ENCODE measurements at regions not wholly inside any gene's neighbourhood (a gene's known extent, or its start where the extent isn't known, plus 50 kb on each side); places are given as distances from the start of the nearest gene placed in this dataset.

- Histone ChIP-seq H3K9me3 (no peaks in the 10 kb centered on the region), H3K27ac (no peak overlapping the region), H3K36me3 (replicated peaks in 1 of 2; ENCODE audit: insufficient read depth in 1 of 2, low read depth in 2 of 2) (no peaks in the 10 kb centered on the region), H3K27me3 (no peaks in the 10 kb centered on the region), H3K4me1 (no peaks in the 10 kb centered on the region), H3K4me3 (no peak overlapping the region)
- TF ChIP-seq, protein P1, sequence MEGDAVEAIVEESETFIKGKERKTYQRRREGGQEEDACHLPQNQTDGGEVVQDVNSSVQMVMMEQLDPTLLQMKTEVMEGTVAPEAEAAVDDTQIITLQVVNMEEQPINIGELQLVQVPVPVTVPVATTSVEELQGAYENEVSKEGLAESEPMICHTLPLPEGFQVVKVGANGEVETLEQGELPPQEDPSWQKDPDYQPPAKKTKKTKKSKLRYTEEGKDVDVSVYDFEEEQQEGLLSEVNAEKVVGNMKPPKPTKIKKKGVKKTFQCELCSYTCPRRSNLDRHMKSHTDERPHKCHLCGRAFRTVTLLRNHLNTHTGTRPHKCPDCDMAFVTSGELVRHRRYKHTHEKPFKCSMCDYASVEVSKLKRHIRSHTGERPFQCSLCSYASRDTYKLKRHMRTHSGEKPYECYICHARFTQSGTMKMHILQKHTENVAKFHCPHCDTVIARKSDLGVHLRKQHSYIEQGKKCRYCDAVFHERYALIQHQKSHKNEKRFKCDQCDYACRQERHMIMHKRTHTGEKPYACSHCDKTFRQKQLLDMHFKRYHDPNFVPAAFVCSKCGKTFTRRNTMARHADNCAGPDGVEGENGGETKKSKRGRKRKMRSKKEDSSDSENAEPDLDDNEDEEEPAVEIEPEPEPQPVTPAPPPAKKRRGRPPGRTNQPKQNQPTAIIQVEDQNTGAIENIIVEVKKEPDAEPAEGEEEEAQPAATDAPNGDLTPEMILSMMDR (IDR thresholded peaks at IDR 0.05), result no peak
- TF ChIP-seq POLR2A (IDR thresholded peaks at IDR 0.05), result no peak
- intact Hi-C loops (cut with DNase I), result no loop called here
- ATAC-seq (no peak), DNase-seq (no peak)
- WGBS, 2 donors, result 39 to 40% methylated on average over 2 of the region's 2 CpGs
Measured at GRCh38 chr9:80233906-80234305, 662.1 kb downstream of the TLE4 start.

DNA sequence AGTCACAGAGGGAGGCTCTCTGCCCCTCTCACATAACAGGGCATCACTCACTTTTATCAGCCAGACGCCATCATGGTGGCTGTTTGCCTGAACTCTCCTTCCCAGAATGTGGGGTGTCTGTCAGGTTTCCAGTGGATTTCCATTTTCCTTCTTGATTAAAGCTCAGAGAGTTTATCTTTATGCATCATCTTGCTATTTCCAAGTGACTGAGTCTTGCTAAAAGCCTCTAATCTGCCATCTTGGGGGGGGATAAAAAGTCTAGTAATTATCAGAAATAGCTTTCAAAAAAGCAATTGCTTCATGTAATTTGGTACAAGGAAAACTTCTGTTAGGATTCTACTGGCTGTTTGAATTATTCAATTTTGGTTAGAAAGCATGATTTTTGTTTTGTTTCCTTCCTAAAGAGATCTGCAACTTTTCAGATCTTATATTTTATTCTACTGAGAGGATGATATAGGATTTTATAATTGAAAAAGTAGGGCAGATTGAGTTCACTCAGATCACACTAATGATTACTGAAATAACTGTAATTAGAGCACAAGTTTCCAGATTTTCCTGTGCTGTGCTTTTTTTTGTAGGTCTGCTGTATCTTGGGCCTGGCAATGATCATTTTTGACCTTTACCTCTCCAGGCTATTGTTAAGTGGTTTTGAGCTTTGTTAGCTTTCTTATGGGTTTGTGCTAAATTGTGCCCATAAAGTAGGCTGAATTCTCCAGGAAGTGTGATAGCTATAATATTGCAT lies 661.5 kb downstream of the TLE4 start:
- WGBS, 2 donors, result 47 to 67% methylated on average over 1 of the region's 1 CpG
- ATAC-seq, result no peak
- Histone ChIP-seq H3K27me3 (no peaks in the 10 kb centered on the region), H3K36me3 (replicated peaks in 1 of 2; ENCODE audit: insufficient read depth in 1 of 2, low read depth in 2 of 2) (no peaks in the 10 kb centered on the region), H3K9me3 (no peaks in the 10 kb centered on the region), H3K4me3 (no peak overlapping the region), H3K4me1 (no peaks in the 10 kb centered on the region), H3K27ac (no peak overlapping the region)
- intact Hi-C loops (cut with DNase I), result no loop called here
- no peak for TF ChIP-seq POLR2A (IDR thresholded peaks at IDR 0.05)
- TF ChIP-seq, protein P1 (IDR thresholded peaks at IDR 0.05), result no peak
- no peak for DNase-seq

GRCh38 chr9:80231318-80232236 lies 659.8 kb downstream of the TLE4 start:
- DNase-seq (no peak), ATAC-seq (no peak)
- Histone ChIP-seq H3K9me3 (no peaks in the 10 kb centered on the region), H3K4me1 (no peaks in the 10 kb centered on the region), H3K27me3 (no peaks in the 10 kb centered on the region), H3K36me3 (replicated peaks in 1 of 2; ENCODE audit: insufficient read depth in 1 of 2, low read depth in 2 of 2) (no peaks in the 10 kb centered on the region), H3K27ac (no peak overlapping the region), H3K4me3 (no peak overlapping the region)
- TF ChIP-seq, protein P1 (IDR thresholded peaks at IDR 0.05), result no peak
- no peak for TF ChIP-seq POLR2A (IDR thresholded peaks at IDR 0.05)
- WGBS, 2 donors, result 67 to 89% methylated on average over 4 to 7 of the region's 7 CpGs
- intact Hi-C loops (cut with DNase I), result no loop called here

DNA sequence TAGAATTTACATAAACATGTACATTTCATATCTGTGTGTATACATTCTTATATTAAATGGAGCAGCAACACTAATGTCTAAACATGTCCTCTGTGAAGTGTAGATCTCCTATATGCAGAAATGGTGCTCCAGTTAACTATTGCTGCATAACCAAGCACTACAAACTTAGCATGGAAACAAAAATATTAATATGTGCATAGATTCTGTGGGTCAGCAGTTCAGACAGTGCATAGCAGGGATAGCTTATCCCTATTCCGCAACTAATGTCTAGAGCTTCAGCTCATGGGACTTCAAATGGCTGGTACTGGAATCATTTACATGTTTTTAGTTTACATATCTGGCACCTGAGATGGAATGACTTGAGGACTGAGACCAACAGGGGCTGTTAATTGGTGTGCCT lies 652.1 kb downstream of the TLE4 start:
- no peak overlapping the region for H3K27ac ChIP-seq
- H3K4me1 ChIP-seq, result no peaks in the 10 kb centered on the region
- H3K4me3 ChIP-seq, result no peak overlapping the region
- H3K36me3 ChIP-seq (replicated peaks in 1 of 2; ENCODE audit: insufficient read depth in 1 of 2, low read depth in 2 of 2), result no peaks in the 10 kb centered on the region
- intact Hi-C loops (cut with DNase I), result no loop called here
- DNase-seq (no peak), ATAC-seq (no peak)
- no peak for TF ChIP-seq POLR2A (IDR thresholded peaks at IDR 0.05)
- TF ChIP-seq, protein P1 (IDR thresholded peaks at IDR 0.05), result no peak
- 85 to 95% methylated on average over 1 of the region's 1 CpG for WGBS, 2 donors
- H3K9me3 ChIP-seq, result no peaks in the 10 kb centered on the region
- no peaks in the 10 kb centered on the region for H3K27me3 ChIP-seq

All from body of pancreas (tissue), 4 donors.